Fibroblast of the aortic adventitia (primary cell): ENCODE measurements at regions not wholly inside any gene's neighbourhood (a gene's known extent, or its start where the extent isn't known, plus 50 kb on each side); places are given as distances from the start of the nearest gene placed in this dataset.

Experiments used
- DNase-seq: peaks from one replicate; pipeline ENCODE4 v3.0.0-alpha.2; 2010; ENCODE audit warnings: low read depth
- H3K4me3 ChIP-seq: 2 replicates; pipeline ENCODE4 v1.5.1; 2011; ENCODE audit warnings: low read depth, mild to moderate bottlenecking, control low read depth, low read length, moderate library complexity
- CTCF ChIP-seq: IDR thresholded peaks from 2 replicates; pipeline ENCODE4 v1.5.1; 2011; ENCODE audit warnings: mild to moderate bottlenecking, low read length, control low read depth, inconsistent platforms; ENCODE audit not compliant: insufficient read depth

GRCh38 chr11:15493066-15493465 lies 378.3 kb downstream of the INSC start:
- no peak for DNase-seq
- no peak for TF ChIP-seq CTCF
- H3K4me3 ChIP-seq, result no peak overlapping the region

GRCh38 chr11:15493921-15494620 lies 379.3 kb downstream of the INSC start:
- H3K4me3 ChIP-seq, result no peak overlapping the region
- TF ChIP-seq CTCF, result no peak
- DNase-seq, result no peak

- no peak for TF ChIP-seq CTCF
- no peak overlapping the region for H3K4me3 ChIP-seq
- DNase-seq, result no peak
Observed at GRCh38 chr11:15494740-15495139, 380.0 kb downstream of the INSC start.

GRCh38 chr11:15495462-15495861 lies 380.7 kb downstream of the INSC start:
- no peak overlapping the region for H3K4me3 ChIP-seq

GRCh38 chr11:15497366-15497765 lies 382.6 kb downstream of the INSC start:
- no peak overlapping the region for H3K4me3 ChIP-seq
- no peak for DNase-seq
- TF ChIP-seq CTCF, result no peak

More at GRCh38 chr11:15495462-15495861, 380.7 kb downstream of the INSC start:
- TF ChIP-seq CTCF, result no peak
- DNase-seq, result no peak

GRCh38 chr11:15499674-15500073 lies 385.0 kb downstream of the INSC start:
- no peak for TF ChIP-seq CTCF
- H3K4me3 ChIP-seq, result no peak overlapping the region
- DNase-seq, result no peak

- DNase-seq, result no peak
- no peak for TF ChIP-seq CTCF
- no peak overlapping the region for H3K4me3 ChIP-seq
Observed at GRCh38 chr11:15500643-15501042, 385.9 kb downstream of the INSC start.
